ENCODE measurements at regions not wholly inside any gene's neighbourhood (a gene's known extent, or its start where the extent isn't known, plus 50 kb on each side); places are given as distances from the start of the nearest gene placed in this dataset.
"Not testable (repeated sequence)": the region's sequence is repeated elsewhere in the genome, so short reads cannot be mapped to it uniquely, and the experiment has no call there.

GRCh38 chr20:11153819-11154218, 480.0 kb upstream of the JAG1 start:
- no peak for DNase-seq

- no peak for DNase-seq
Measured at GRCh38 chr20:11155156-11155756, 481.5 kb upstream of the JAG1 start.

- DNase-seq = no peak
Measured at GRCh38 chr20:11156922-11157321, 483.1 kb upstream of the JAG1 start.

- no peak for DNase-seq
Measured at GRCh38 chr20:11158146-11158545, 484.3 kb upstream of the JAG1 start.

GRCh38 chr20:11158589-11158988, 484.8 kb upstream of the JAG1 start:
- DNase-seq = no peak

GRCh38 chr20:11159728-11160127, 485.9 kb upstream of the JAG1 start:
- DNase-seq = no peak

GRCh38 chr20:11162026-11162775, 488.4 kb upstream of the JAG1 start:
- DNase-seq = no peak

GRCh38 chr20:11165789-11166188, 492.0 kb upstream of the JAG1 start:
- DNase-seq = no peak

GRCh38 chr20:11166712-11167111, 492.9 kb upstream of the JAG1 start:
- no peak for DNase-seq

- DNase-seq = no peak
Measured at GRCh38 chr20:11168026-11168425, 494.2 kb upstream of the JAG1 start.

GRCh38 chr20:11170025-11170424, 496.2 kb upstream of the JAG1 start:
- no peak for DNase-seq

GRCh38 chr20:11170565-11170964, 496.8 kb upstream of the JAG1 start:
- no peak for DNase-seq

GRCh38 chr20:11172881-11173280, 499.1 kb upstream of the JAG1 start:
- no peak for DNase-seq

- DNase-seq = no peak
Measured at GRCh38 chr20:11173916-11174315, 500.1 kb upstream of the JAG1 start.

- no peak for DNase-seq
Measured at GRCh38 chr20:11174861-11175260, 501.1 kb upstream of the JAG1 start.

GRCh38 chr20:11176431-11176830, 502.6 kb upstream of the JAG1 start:
- DNase-seq = no peak

GRCh38 chr20:11178946-11179654, 505.3 kb upstream of the JAG1 start:
- no peak for DNase-seq

- no peak for DNase-seq
Measured at GRCh38 chr20:11180186-11180585, 506.4 kb upstream of the JAG1 start.

- DNase-seq = not testable (repeated sequence)
Measured at GRCh38 chr20:11181129-11181528, 507.3 kb upstream of the JAG1 start.

- DNase-seq = no peak
Measured at GRCh38 chr20:11181966-11182365, 508.2 kb upstream of the JAG1 start.

- DNase-seq = no peak
Measured at GRCh38 chr20:11182720-11183119, 508.9 kb upstream of the JAG1 start.

- DNase-seq = no peak
Measured at GRCh38 chr20:11186301-11187008, 512.7 kb upstream of the JAG1 start.

- DNase-seq = no peak
Measured at GRCh38 chr20:11188843-11189603, 515.2 kb upstream of the JAG1 start.

Measured in cerebellar nuclear complex (tissue), 1 donor.